Activated B cell treated with CpG ODN at 0.5 μM for 24 hours (primary cell): ENCODE measurements at regions not wholly inside any gene's neighbourhood (a gene's known extent, or its start where the extent isn't known, plus 50 kb on each side); places are given as distances from the start of the nearest gene placed in this dataset.

Source experiments
- ATAC-seq: fragments of 200-7000 bp; cut with Tn5 transposase; one replicate; pipeline ENCODE4 v1.10.0; 2021; ENCODE audit warnings: low read depth, mild to moderate bottlenecking, moderate library complexity
- CTCF ChIA-PET: fragments of 350-600 bp; sonication (Branson Sonifier 250); formaldehyde crosslinking; loops from one replicate; lab custom pipeline; 2021; ENCODE audit warnings: antibody characterized with exemption; lab: Charles Lee
- POLR2A ChIA-PET: fragments of 350-600 bp; sonication (Branson Sonifier 250); formaldehyde crosslinking; loops from one replicate; lab custom pipeline; 2021; ENCODE audit warnings: antibody characterized with exemption; lab: Charles Lee
- DNase-seq: peaks from one replicate; pipeline ENCODE4 v3.0.0; 2022
- H3K27ac Mint-ChIP-seq: one replicate; pipeline ENCODE4 v1.8.0; 2020; ENCODE audit warnings: mixed read lengths
- H3K27me3 Mint-ChIP-seq: one replicate; pipeline ENCODE4 v1.8.0; 2021; ENCODE audit warnings: mixed read lengths
- H3K36me3 Mint-ChIP-seq: one replicate; pipeline ENCODE4 v1.8.0; 2021; ENCODE audit warnings: low read depth, mixed read lengths
- H3K4me1 Mint-ChIP-seq: one replicate; pipeline ENCODE4 v1.8.0; 2021; ENCODE audit warnings: mixed read lengths
- H3K4me3 Mint-ChIP-seq: one replicate; pipeline ENCODE4 v1.8.0; 2020; ENCODE audit warnings: mild to moderate bottlenecking, mixed read lengths
- H3K9me3 Mint-ChIP-seq: one replicate; pipeline ENCODE4 v1.8.0; 2020; ENCODE audit warnings: mixed read lengths
- CTCF ChIP-seq: fragments of 200-600 bp; IDR thresholded peaks from one replicate; pipeline ENCODE4 v1.8.0; 2022; ENCODE audit warnings: antibody characterized with exemption, mild to moderate bottlenecking
- intact Hi-C: fragments of 100-400 bp; cut with micrococcal nuclease; formaldehyde crosslinking; loops from one replicate; pipeline ENCODE4 v1.15.1; 2024

GRCh38 chr3:83461411-83461810 lies 1497.4 kb upstream of the CADM2 start:
- H3K4me3 Mint-ChIP-seq = no peak overlapping the region
- no peak overlapping the region for H3K27ac Mint-ChIP-seq
- no peak for TF ChIP-seq CTCF
- DNase-seq (no peak), ATAC-seq (no peak)
- no peaks in the 10 kb centered on the region for H3K27me3 Mint-ChIP-seq
- POLR2A ChIA-PET = no interaction called here
- H3K4me1 Mint-ChIP-seq = no peaks in the 10 kb centered on the region
- peaks cover 1% of the 10 kb centered on the region for H3K9me3 Mint-ChIP-seq
- no peaks in the 10 kb centered on the region for H3K36me3 Mint-ChIP-seq
- CTCF ChIA-PET = no interaction called here
- intact Hi-C loops = no loop called here

GRCh38 chr3:83477563-83477962 lies 1481.2 kb upstream of the CADM2 start:
- H3K4me3 Mint-ChIP-seq = no peak overlapping the region
- H3K36me3 Mint-ChIP-seq = no peaks in the 10 kb centered on the region
- intact Hi-C loops = no loop called here
- ATAC-seq = no peak
- no peak for TF ChIP-seq CTCF
- no peaks in the 10 kb centered on the region for H3K4me1 Mint-ChIP-seq
- ChIA-PET CTCF (no interaction called here), POLR2A (no interaction called here)
- H3K9me3 Mint-ChIP-seq = peaks cover 2% of the 10 kb centered on the region
- H3K27me3 Mint-ChIP-seq = no peaks in the 10 kb centered on the region
- DNase-seq = no peak
- H3K27ac Mint-ChIP-seq = no peak overlapping the region

GRCh38 chr3:83482402-83483070 lies 1476.3 kb upstream of the CADM2 start:
- no peak for ATAC-seq
- no peak overlapping the region for H3K27ac Mint-ChIP-seq
- intact Hi-C loops = no loop called here
- ChIA-PET CTCF (no interaction called here), POLR2A (no interaction called here)
- no peaks in the 10 kb centered on the region for H3K4me1 Mint-ChIP-seq
- peaks cover 5% of the 10 kb centered on the region for H3K9me3 Mint-ChIP-seq
- H3K36me3 Mint-ChIP-seq = no peaks in the 10 kb centered on the region
- no peak overlapping the region for H3K4me3 Mint-ChIP-seq
- TF ChIP-seq CTCF = no peak
- no peak for DNase-seq
- H3K27me3 Mint-ChIP-seq = no peaks in the 10 kb centered on the region

- H3K9me3 Mint-ChIP-seq = no peaks in the 10 kb centered on the region
- CTCF ChIA-PET = no interaction called here
These were observed 1462.3 kb upstream of the CADM2 start for GRCh38 chr3:83496462-83496861.

More at GRCh38 chr3:83496462-83496861, 1462.3 kb upstream of the CADM2 start:
- POLR2A ChIA-PET = no interaction called here
- H3K4me3 Mint-ChIP-seq = no peak overlapping the region
- H3K27ac Mint-ChIP-seq = no peak overlapping the region
- no peak for ATAC-seq
- intact Hi-C loops = no loop called here
- no peaks in the 10 kb centered on the region for H3K27me3 Mint-ChIP-seq
- H3K36me3 Mint-ChIP-seq = no peaks in the 10 kb centered on the region
- no peak for DNase-seq
- H3K4me1 Mint-ChIP-seq = no peaks in the 10 kb centered on the region
- TF ChIP-seq CTCF = no peak
